Nephron (organoid): ENCODE measurements at regions not wholly inside any gene's neighbourhood (a gene's known extent, or its start where the extent isn't known, plus 50 kb on each side); places are given as distances from the start of the nearest gene placed in this dataset.
A peak's percentile ranks its signal among the peaks of the same experiment; 100 is the strongest.

Source experiments
- H3K27ac Mint-ChIP-seq, 3 experiments: 2 replicates each; pipeline ENCODE4 v1.8.0; 2020; ENCODE audit warnings: mixed read lengths in 3 of 3, mild to moderate bottlenecking in 2 of 3, moderate library complexity in 1 of 3
- H3K27me3 Mint-ChIP-seq: 2 replicates; pipeline ENCODE4 v1.8.0; 2021; ENCODE audit warnings: low read depth, mild to moderate bottlenecking, moderate library complexity, mixed read lengths
- H3K36me3 Mint-ChIP-seq: 2 replicates; pipeline ENCODE4 v1.8.0; 2020; ENCODE audit warnings: low read depth, mixed read lengths
- H3K4me1 Mint-ChIP-seq: 2 replicates; pipeline ENCODE4 v1.8.0; 2020; ENCODE audit warnings: mixed read lengths
- H3K4me3 Mint-ChIP-seq, 3 experiments: 2 replicates each; pipeline ENCODE4 v1.8.0; 2020; ENCODE audit warnings: mild to moderate bottlenecking in 3 of 3, mixed read lengths in 3 of 3, moderate library complexity in 2 of 3
- H3K9me3 Mint-ChIP-seq: 2 replicates; pipeline ENCODE4 v1.8.0; 2020; ENCODE audit warnings: mixed read lengths
- CTCF ChIP-seq, 3 experiments: fragments of 200-600 bp; sonication (generic); IDR thresholded peaks; one replicate each; pipeline ENCODE4 v1.5.0; 2021; ENCODE audit warnings: antibody characterized with exemption in 3 of 3; ENCODE audit not compliant: unreplicated experiment in 3 of 3

- Mint-ChIP-seq H3K4me1 (no peaks in the 10 kb centered on the region), H3K27me3 (peaks cover 10% of the 10 kb centered on the region), H3K36me3 (no peaks in the 10 kb centered on the region), H3K27ac (no peak overlapping the region), H3K4me3 (no peak overlapping the region), H3K9me3 (no peaks in the 10 kb centered on the region)
- no peak for TF ChIP-seq CTCF (IDR thresholded peaks at IDR 0.05; ENCODE audit: unreplicated experiment in 3 of 3)
Measured at GRCh38 chr10:9066152-9066551, 1011.7 kb downstream of the GATA3 start.

- H3K27me3 Mint-ChIP-seq: peaks cover 10% of the 10 kb centered on the region
- no peak overlapping the region for H3K27ac Mint-ChIP-seq
- H3K4me3 Mint-ChIP-seq: no peak overlapping the region
- no peaks in the 10 kb centered on the region for H3K9me3 Mint-ChIP-seq
- TF ChIP-seq CTCF (IDR thresholded peaks at IDR 0.05; ENCODE audit: unreplicated experiment in 3 of 3): no peak
- no peaks in the 10 kb centered on the region for H3K4me1 Mint-ChIP-seq
- H3K36me3 Mint-ChIP-seq: no peaks in the 10 kb centered on the region
Measured at GRCh38 chr10:9068003-9068402, 1013.5 kb downstream of the GATA3 start.

DNA sequence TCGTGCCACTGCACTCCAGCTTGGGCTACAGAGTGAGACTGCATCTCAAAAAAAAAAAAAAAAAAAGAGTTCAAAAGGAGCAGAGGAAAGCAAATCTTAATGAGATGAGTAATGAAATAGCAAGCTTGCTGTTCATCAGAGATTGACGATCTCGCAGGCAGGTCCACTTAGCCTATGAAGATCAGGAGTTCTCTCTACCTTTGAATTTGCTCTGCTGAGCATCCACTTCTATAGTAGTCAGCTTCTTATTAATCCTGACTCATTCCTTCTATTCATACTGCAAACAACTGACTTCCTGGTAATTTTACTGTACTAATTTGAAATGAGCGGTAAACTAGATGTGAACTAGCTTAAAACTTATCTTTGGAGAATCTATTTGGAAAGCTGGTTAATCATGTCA lies 1014.6 kb downstream of the GATA3 start:
- H3K27ac Mint-ChIP-seq: no peak overlapping the region
- no peak for TF ChIP-seq CTCF (IDR thresholded peaks at IDR 0.05; ENCODE audit: unreplicated experiment in 3 of 3)
- no peaks in the 10 kb centered on the region for H3K9me3 Mint-ChIP-seq
- peaks cover 13% of the 10 kb centered on the region for H3K27me3 Mint-ChIP-seq
- H3K4me1 Mint-ChIP-seq: no peaks in the 10 kb centered on the region
- no peaks in the 10 kb centered on the region for H3K36me3 Mint-ChIP-seq
- no peak overlapping the region for H3K4me3 Mint-ChIP-seq

- peaks cover 7% of the 10 kb centered on the region for H3K27me3 Mint-ChIP-seq
- no peak overlapping the region for H3K27ac Mint-ChIP-seq
- no peaks in the 10 kb centered on the region for H3K36me3 Mint-ChIP-seq
- no peak overlapping the region for H3K4me3 Mint-ChIP-seq
- H3K9me3 Mint-ChIP-seq: no peaks in the 10 kb centered on the region
- H3K4me1 Mint-ChIP-seq: no peaks in the 10 kb centered on the region
- TF ChIP-seq CTCF (IDR thresholded peaks at IDR 0.05; ENCODE audit: unreplicated experiment in 3 of 3): peak in 1 of 3 experiments; percentile 13
Measured at GRCh38 chr10:9075420-9075819, 1020.9 kb downstream of the GATA3 start.

- H3K4me1 Mint-ChIP-seq: no peaks in the 10 kb centered on the region
- peaks cover 9% of the 10 kb centered on the region for H3K27me3 Mint-ChIP-seq
- no peaks in the 10 kb centered on the region for H3K36me3 Mint-ChIP-seq
- no peak overlapping the region for H3K4me3 Mint-ChIP-seq
- H3K27ac Mint-ChIP-seq: no peak overlapping the region
- TF ChIP-seq CTCF (IDR thresholded peaks at IDR 0.05; ENCODE audit: unreplicated experiment in 3 of 3): no peak
- no peaks in the 10 kb centered on the region for H3K9me3 Mint-ChIP-seq
Measured at GRCh38 chr10:9076066-9076465, 1021.6 kb downstream of the GATA3 start.

GRCh38 chr10:9081253-9081652 lies 1026.8 kb downstream of the GATA3 start:
- no peaks in the 10 kb centered on the region for H3K4me1 Mint-ChIP-seq
- TF ChIP-seq CTCF (IDR thresholded peaks at IDR 0.05; ENCODE audit: unreplicated experiment in 3 of 3): no peak
- peaks cover 21% of the 10 kb centered on the region for H3K27me3 Mint-ChIP-seq
- no peak overlapping the region for H3K27ac Mint-ChIP-seq
- H3K9me3 Mint-ChIP-seq: no peaks in the 10 kb centered on the region
- H3K4me3 Mint-ChIP-seq: no peak overlapping the region
- H3K36me3 Mint-ChIP-seq: no peaks in the 10 kb centered on the region
